Activated CD8-positive, alpha-beta memory T cell treated with anti-CD3 and anti-CD28 coated beads, Interleukin-2, amount 50 U/mL, for 1 hour (primary cell): ENCODE measurements at regions not wholly inside any gene's neighbourhood (a gene's known extent, or its start where the extent isn't known, plus 50 kb on each side); places are given as distances from the start of the nearest gene placed in this dataset.

Source experiments
- DNase-seq: peaks from one replicate; pipeline ENCODE4 v3.0.0-alpha.2; 2020; ENCODE audit errors: extremely low read depth

DNA sequence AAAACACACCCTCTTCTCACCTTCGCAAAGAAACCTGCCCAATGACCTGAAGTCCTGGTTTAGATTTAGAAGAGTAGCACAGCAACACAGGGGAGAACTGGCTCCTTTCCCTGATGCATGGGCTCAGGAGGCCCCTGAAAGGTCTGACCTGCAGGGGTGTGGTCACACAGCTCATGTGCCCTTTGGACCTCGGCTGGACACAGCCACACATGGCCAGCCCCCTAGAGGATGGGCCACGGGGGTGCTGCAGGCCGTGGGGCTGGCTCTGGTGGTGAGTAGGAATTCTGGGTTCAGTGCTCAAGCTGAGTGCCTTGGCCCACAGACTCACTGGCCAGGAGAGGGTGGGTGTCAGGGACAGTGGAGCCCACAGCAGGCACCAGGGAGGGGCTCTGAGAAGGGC lies 118.5 kb upstream of the ADCY1 start:
- no peak for DNase-seq

DNA sequence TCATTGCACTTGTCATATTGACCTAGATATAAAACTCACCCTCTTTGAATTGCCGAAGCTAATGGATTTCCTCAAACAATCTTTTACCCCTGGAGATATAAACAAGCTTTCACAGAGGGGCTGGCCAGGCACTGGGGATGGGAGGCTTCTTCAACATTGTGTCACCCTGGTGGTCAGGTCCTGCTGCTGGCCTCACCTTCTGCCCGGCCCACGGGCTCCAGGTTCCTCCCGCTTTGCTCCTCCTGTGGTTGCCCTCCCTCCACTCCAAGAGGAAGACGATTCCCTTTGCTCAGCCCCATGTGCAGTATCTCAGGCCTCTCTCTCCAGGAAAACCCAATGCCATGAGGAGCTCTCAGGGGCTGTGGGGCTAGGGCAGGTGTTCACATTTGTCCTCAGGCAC lies 118.1 kb upstream of the ADCY1 start:
- no peak for DNase-seq

DNA sequence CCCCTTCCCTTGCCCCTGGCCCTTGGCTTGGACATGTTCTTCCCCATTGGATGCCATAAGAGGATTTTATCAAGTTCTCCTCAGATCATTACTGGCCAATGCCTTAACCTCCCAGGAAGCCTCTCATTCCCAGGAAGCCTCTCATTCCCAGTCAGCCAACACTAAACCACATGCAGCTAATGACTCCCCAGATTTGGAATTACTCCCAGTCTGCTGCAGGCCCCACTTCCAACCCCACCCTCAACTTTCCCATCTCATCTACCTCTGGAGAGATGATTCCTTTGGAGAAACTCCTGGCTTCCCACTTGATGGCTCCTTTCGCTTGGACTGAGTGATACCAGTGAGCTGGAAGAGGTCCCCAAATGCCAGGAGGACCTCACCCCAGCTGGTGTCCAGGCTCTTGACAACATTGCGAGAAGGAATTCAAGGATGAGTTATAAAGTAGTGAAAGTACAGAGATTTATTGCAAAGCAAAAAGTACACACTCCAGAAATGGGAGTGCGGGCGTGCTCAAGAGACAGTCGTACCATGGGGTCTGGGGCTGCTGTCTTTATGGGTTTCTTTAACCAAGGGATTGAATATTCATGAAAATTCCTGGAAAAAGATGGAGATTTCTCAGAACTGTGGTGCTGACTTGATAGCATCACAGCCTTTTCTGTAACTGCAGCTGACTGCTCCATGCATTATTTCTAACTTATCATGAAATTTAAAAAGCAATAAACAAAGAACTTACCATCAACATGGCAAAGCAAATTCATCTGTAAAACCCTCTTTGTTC lies 117.2 kb upstream of the ADCY1 start:
- no peak for DNase-seq

DNA sequence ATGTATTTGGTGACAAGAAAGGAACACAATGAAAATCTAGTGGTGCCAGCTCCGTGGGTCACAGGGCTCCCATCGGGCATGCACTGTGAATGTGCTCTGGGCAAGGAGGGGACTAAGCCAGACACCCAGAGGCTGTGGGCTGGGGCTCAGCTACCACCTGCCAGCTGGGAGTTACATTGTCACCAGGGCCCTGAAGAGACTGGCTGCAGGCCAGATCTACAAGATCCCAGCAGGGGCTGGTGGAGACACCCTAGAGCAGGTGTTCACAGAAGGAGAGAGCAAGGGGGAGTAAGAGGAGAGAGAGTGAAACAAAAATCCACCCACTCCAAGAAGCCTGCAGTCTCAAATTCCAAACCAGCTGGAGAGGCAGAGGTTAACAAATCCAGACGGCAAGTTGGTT lies 116.6 kb upstream of the ADCY1 start:
- no peak for DNase-seq

DNA sequence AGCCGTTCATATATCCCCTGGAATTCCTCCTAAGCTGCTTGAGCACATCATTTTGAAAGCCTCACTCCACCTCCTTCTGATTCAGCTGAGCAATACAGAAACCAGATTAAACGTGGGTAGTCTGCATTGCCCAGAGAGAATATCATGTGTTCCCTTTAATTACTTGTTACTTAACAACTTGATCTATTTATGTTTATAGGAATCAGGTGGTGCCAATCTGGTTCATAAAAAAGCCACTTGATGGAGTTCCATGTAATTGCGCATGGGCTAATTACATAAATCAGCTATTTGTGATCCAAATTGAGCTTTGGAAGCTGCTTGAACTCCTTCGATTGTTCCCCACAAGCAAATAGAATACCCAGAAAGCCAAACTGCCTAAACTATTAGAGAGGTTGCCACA lies 114.7 kb upstream of the ADCY1 start:
- no peak for DNase-seq

DNA sequence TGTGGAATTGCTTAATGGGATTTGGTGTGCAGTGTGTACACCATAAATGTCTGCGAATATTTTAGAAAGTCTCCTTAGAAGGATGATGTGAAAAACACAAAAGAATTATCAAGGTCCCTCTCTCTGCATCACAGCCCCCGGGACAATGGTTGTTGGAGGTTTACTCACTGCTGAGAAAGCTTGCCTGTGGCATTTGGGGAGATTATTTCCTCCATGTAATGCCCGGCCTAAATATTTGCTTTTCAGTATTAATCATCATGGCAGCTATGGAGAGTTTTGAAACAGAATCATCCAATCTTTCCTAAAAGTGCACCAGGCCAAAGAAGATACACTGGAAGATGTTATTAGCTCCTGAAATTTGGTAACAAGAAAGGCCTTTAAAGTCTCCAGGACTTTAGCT lies 113.8 kb upstream of the ADCY1 start:
- DNase-seq = no peak

DNA sequence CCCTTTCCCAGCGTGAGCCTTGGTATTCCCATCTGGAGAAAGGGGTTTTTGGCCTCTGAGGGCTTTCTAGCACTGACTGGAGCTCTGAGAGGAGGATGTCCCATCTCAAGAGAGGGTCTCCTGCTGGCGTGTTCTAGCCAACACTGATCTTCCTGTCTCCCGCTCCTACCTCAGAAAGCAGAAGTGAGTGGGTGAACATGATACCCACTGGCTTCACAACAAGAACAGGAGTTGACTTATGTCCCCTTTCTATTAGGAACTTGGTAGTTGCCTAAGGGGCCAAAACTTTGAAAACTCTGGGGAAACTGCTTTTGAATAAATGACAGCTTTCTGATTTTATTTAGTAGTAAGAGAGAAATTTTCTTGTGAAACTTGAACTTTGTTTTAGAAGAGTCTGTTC lies 113.1 kb upstream of the ADCY1 start:
- DNase-seq = no peak

DNA sequence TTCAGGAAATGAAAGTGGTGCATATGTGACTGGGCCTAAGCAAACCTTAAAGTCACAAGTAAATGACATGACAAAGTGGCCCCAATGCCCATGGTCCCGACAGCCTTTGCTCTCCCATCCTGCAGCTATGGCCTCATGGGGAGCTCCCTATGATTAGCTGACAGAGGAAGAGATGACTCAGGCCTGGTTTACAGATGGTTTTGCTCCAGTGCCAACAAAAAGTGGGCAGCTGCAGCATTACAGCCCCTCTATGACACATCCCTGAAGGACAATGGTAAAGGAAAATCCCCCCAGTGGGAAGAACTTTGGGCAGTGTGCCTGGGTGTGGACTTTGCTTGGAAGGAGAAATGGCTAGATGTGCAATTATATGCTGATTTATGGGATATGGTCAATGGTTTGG lies 105.1 kb upstream of the ADCY1 start:
- no peak for DNase-seq

DNA sequence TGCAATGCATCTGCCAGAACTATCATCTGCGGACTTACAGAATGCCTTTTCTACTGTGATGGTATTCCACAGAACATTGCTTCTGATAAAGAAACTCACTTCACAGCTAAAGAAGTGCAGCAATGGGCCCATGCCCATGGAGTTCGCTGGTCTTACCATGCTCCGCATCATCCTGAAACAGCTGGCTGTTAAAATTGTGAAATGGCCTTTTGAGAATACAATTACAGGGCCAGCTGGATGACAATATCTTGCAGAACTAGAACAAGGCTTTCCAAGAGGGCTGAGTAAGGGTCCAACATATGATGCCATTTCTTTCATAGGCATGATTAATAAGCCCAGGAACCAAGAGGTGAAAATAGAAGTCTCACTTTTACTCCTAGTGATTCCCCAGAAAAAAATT lies 104.1 kb upstream of the ADCY1 start:
- no peak for DNase-seq

DNA sequence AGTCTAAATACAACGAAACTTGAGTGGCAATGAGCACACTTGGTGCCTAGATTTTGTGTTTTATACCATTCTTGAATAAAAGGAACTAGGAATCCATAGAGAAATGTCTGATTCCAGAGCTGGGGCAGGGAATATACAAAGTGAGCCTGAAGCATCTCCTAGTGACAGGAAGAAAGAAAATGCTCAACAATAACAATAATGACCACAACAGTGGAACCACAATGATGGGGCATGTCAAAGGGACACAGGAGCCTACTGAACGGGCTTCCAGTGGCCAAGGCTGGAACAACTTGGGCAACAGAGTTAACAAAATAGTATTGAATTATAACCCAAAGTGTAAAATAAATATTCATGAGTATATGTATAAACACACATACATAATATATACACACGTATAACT lies 94.4 kb upstream of the ADCY1 start:
- no peak for DNase-seq

DNA sequence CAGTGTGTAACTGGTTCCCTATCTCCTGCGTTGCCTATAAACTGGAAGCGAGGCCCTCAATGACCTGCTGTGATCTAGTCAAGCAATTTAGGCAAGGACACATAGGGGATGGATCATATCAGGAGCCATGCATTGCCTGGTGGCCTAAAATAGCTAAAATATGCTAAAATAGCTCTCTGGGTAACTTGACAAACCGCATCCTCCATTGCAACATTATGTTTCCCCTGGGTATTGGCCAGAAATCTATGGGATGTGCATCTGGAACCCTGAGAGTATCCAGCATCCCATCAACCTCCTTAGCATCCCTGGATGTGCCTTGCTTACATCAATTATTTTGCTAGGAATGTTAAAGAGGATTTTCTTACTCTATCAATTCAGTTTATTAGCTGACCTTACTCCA lies 91.7 kb upstream of the ADCY1 start:
- DNase-seq = no peak

DNA sequence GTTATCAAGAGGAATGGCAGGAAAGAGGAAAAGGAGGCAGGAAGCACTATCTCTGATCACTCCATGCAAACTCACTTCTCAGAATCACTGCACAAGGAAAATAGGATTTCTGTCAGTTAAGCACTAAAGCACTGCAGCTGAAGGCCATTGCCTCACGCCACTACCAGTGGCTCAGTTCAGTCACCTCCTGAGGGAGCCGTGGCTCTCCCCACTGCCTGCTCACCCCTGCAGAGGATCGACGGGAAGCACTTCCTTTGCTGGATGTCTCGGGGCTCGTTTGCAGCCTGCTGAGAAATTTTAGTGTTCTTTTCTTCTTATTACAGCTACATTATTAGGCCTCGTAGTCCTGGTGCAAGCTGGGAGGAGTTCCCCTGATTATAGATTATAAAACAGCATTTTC lies 90.1 kb upstream of the ADCY1 start:
- DNase-seq = no peak

DNA sequence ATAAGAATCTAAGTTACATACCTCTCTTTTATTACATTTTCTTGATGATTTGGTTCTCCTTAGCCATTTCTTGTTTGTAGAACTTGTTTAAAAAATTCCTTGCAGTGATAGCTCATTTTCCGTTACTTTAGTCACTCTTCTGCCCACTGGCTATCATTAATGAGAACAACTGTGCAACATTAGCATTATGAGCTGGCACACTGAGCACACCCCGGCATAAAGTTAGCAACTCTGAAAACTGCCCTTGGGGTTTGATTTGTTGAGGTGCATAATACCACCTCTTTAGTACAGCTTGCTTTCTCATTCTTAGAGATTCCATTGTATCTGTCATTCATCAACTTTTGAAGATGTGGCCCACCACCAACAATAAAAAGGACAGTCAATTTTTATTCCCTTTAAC lies 87.6 kb upstream of the ADCY1 start:
- DNase-seq = no peak

DNA sequence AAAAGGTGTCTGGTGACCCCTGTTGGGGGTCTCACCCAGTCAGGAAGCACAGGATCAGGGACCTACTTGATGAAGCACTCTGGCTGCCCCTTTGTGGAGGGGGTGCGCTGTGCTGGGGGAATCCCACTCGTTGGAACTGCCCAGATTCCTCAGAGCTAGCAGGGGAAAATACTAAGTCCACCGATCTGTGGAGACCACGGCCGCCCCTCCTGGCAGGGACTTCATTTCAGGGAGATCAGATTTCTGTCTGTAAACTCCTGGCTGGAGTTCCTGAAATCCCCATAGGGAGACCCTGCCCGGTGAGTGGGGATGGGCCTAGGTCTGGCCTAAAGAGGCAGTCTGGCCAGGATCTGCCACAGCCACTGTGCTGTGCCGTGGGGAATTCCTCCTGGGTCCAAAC lies 79.3 kb upstream of the ADCY1 start:
- DNase-seq = no peak

DNA sequence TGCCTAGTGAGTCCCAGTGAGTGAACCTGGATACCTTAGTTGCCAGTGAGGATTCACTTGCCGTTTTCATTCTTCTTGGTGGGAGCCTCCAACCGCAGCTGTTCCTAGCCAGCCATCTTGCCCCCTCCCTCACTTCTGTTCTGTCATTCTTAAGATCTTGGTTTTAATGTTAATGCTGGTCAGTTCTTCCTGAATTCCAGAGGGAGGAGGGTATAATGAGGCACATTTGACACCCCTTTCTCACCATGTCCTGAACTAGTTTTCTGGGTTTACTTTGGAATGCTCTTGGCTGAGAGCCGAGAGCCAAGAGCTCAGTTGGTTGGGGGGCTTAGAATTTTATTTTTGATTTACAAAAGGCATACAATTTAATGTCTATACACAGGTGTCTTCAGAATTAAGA lies 78.5 kb upstream of the ADCY1 start:
- DNase-seq = no peak

DNA sequence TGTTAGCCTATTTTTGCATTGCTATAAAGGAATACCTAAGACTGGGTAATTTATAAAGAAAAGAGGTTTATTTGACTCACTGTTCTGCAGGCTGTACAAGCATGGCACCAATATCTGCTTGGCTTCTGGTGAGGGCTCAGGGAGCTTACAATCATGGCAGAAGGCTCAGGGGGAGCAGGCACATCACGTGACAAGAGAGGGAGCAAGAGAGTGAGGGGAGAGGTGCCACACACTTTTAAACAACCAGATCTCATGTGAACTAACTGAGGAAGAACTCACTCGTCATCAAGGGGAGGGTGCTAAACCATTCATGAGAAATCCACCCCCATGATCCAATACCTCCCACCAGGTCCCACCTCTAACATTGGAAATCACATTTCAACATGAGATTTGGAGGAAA lies 73.9 kb upstream of the ADCY1 start:
- DNase-seq = no peak

DNA sequence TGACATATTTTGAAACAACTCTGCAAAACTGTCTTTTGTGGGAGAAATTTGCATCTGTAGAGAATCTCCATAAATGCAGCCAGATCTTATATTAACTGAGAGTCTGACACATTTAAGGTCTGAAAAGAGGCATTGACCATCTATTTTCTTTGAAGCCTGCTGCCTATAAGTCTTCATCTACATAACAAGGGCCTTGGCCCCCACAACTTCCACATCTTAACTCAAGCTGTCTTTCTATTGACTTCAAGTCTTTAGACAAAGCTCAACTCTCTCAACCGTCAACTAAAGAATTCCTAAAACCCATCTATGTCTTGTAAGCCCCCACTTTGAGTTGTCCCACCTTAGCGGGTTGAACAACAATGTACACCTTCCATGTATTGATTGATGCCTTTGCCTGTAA lies 72.4 kb upstream of the ADCY1 start:
- no peak for DNase-seq

DNA sequence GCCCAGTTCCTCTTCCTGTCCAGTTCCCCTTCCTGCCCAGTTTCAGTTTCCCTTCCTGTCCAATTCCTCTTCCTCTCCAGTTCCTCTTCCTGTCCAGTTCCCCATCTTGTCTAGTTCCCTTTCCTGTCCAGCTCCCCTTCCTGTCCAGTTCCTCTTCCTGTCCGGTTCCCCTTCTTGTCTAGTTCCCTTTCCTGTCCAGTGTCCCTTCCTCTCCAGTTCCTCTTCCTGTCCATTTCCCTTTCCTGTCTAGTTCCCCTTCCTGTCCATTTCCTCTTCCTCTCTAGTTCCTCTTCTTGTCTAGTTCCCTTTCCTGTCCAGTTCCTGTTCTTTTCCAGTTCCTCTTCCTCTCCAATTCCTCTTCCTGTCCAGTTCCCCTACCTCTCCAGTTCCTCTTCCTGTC lies 68.1 kb upstream of the ADCY1 start:
- no peak for DNase-seq

DNA sequence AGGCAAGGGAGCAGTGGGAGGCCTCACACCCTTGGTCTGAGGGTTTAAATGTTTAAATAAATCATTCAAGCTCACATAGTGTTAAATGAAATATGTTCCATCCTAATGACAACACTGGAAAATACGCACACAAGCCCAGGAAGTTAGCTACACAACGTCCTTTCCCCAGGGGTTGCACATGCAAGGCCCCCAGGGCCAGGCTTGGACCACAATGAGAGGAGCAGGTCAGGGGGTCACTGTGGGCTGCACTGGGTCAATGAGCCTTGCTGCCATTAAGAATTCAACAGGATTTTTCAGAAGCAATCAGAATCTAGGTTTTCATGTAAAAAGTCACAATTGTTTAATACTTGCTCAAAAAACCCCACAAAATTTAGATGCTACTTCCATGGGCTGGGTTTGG lies 64.9 kb upstream of the ADCY1 start:
- no peak for DNase-seq

DNA sequence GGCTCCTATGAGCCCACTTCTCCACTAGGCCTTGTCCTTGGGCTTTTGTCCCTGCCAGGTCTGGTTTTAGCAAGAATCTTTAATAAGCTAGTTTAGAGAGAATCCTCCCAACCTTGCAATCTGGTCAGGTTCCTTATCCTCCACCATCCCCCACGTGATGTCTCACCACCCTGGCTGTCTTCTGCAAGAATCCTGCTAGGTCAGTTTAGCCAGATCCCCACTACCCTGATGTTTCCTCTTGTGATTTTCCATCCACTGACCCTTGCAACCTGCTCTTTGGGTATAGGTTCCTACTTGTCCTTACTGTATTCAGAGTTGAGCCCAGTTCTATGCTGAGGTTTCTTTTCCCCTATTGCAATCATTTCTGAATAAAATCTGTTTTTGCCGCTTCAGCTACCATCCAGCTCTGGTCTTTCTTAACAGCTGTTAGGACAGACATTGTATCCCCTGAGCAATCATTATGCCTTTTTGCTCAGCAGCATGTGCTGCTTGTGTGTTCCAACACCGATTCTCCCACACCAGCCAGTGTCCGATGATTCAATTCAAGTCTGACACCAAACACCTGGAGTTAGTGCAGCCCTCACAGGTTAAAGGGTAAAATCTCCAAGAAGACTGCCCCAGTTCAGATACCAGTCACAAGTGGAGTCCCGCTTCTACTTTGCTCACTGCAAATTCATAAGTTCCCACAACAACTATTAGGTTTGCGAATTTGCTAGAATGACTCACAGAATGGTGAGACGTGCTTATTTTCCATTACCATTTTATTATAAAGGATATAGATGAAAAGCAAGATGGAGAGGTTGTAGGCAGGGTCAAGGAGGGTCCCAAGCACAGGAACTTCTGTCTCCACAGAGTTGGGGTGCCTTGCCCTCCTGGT lies 62.2 kb upstream of the ADCY1 start:
- DNase-seq = no peak

DNA sequence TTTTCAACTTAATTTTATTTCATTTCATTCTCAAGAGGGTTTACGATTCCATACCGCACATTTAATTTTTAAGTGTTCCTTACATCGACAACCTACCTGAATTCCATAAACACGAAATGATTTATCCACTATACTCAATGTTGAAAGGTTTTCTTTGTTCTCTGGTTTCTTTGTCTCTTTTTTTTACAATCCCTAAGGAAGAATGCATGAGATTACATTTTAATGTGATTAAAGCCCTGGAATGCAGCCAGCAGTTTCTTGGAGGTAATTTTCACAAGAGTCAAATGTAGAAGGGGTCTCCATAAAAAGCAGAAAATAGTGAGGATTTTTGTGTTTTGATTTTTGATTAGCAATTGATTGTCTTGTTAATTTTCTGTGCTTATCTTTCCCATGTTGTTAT lies 59.2 kb upstream of the ADCY1 start:
- no peak for DNase-seq

DNA sequence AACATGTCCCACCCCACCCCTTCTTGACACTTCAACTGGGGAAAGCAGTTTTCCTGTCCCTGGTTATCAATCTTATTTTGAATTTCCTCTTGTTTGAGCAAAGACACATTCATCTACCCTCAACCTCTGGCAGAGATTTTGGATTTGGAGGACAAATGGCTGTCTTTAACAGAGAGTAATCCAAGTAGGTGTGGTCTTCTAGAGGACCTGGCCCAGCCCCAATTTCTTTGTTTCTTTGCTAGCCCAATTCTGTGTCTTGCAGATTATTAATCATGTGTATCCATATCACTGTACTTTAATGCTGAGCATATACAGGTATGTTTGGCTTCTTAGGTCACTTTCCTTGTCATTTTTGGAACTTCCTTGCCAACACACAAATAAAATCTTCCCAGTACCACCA lies 58.8 kb upstream of the ADCY1 start:
- no peak for DNase-seq
